NCI-H1105 (cell line): ENCODE measurements at regions not wholly inside any gene's neighbourhood (a gene's known extent, or its start where the extent isn't known, plus 50 kb on each side); places are given as distances from the start of the nearest gene placed in this dataset.
"Not testable (repeated sequence)": the region's sequence is repeated elsewhere in the genome, so short reads cannot be mapped to it uniquely, and the experiment has no call there.

Experiments
- DNase-seq: peaks from one replicate; lab custom pipeline; 2025; lab: John Stamatoyannopoulos, UW

DNA sequence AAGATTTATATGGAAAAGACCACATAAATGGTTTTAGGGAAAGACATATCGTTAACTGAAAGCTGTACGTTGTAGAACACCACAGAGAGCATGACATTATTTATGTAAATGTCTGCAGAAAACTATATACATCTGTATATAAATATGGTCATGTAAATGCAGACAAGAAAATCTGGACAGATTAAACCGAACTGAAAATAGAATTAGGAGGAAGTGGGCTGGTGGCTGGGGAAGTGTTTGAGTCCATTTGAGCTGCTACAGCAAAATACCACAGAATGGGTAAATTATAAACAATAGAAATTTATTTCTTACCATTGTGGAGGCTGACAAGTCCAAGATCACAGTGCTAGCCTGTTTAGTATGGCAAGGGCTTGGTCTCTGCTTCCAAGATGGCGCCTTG is 56.3 kb upstream of the USP6NL start:
- DNase-seq = no peak

DNA sequence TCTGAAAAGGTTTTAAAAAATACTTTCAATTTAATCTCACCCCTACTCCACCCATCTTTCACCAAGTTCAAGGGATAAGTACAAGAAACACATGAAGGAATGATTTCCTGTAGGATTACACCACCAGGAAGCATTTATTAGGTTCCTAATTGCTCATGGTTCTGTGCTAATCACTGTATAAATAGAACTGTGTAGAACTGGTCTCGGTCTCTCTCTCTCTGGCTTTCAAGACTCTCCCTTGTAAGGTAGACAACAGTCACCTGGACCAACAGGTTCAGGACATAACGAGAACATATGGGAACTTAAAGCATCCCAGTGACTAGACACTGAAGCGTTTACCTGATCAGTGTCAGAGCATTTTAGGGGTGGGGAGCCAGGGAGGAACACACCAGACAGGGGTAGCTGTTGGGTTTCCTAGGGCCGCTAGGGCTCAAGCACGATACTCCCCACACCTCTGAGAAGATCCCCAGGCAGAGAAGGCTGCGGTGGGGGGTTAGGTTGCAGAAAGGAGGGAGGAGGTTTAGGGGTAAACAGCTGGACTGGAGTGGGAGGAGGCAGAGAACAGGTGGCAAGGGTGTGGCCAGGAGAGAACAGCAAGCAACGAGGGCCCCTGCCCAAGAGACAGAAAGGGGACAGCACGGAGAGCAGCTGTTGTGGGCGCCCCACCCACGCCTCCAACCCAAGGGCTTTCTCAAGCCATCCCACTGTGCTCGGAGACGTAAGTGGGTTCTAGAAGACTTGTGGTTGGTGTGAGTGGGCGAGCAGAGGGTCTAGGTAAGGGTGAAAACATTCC is 52.5 kb upstream of the USP6NL start:
- DNase-seq = no peak

DNA sequence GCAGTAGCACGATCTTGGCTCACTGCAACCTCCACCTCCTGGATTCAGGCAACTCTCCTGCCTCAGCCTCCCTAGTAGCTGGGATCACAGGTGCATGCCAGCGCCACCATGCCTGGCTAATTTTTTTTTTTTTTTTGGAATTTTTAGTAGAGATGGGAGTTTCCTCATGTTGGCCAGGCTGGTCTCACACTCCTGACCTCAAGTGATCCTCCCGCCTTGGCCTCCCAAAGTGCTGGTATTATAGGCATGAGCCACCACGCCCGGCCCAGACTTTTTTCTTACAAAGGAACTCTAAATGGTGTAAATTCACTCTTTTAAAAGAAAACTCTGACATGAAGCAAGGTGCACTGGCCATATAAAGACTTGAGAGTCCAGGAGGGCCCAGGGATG is 51.7 kb upstream of the USP6NL start:
- not testable (repeated sequence) for DNase-seq

DNA sequence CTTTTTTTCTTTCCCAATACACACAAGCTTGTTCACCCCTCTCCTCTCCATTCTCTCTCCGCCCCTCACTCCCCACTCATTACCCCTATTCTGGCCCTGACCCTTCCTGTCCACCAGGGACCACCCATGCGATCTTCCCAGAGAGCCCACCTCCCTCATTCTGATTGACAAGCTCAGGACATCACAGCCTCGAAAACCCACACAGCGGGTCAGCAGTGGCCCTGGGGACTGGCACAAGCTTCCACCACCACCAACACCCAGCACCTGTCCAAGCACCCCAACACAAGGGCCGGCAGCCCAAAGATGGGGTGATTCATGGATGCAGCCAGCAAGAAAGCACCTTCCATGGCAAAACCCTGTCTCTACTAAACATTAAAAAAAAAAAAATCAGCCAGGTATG is 50.0 kb upstream of the USP6NL start:
- DNase-seq = no peak
